ENCODE measurements at regions not wholly inside any gene's neighbourhood (a gene's known extent, or its start where the extent isn't known, plus 50 kb on each side); places are given as distances from the start of the nearest gene placed in this dataset.

DNA sequence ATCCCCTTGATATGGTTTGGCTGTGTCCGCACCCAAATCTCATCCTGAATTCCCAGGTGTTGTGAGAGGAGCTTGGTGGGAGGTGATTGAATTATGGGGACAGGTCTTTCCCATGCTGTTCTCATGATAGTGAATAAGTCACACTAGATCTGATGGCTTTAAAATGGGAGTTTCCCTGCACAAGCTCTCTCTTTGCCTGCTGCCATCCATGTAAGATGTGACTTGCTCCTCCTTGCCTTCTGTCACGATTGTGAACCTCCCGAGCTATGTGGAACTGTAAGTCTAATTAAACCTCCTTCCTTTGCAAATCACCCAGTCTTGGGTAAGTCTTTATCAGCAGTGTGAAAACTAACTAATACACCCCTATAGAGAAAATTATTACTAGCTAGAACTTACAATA lies 959.5 kb upstream of the ADGRL2 start (continued):
- TF ChIP-seq FOXA2 (IDR thresholded peaks at IDR 0.05): no peak
- TF ChIP-seq RXRA (IDR thresholded peaks at IDR 0.05): no peak
- TF ChIP-seq JUND (IDR thresholded peaks at IDR 0.05): no peak

GRCh38 chr1:80837066-80837465 lies 963.7 kb upstream of the ADGRL2 start:
- Histone ChIP-seq H3K36me3 (ENCODE audit: control insufficient read depth in 4 of 4, insufficient read depth in 3 of 4, low read depth in 1 of 4, low read length in 3 of 4) (no peaks in the 10 kb centered on the region), H3K27me3 (ENCODE audit: control insufficient read depth in 4 of 4, insufficient read depth in 4 of 4, low read length in 3 of 4) (no peaks in the 10 kb centered on the region), H3K9me3 (ENCODE audit: control insufficient read depth in 4 of 4, low read length in 3 of 4) (no peaks in the 10 kb centered on the region), H3K4me3 (ENCODE audit: low read depth in 1 of 3, low read length in 3 of 3) (no peak overlapping the region), H3K27ac (ENCODE audit: low read depth in 1 of 2, low read length in 2 of 2) (no peak overlapping the region), H3K9ac (ENCODE audit: low read depth in 1 of 2, low read length in 2 of 2) (no peak overlapping the region), H3K4me1 (ENCODE audit: control insufficient read depth in 4 of 4, insufficient read depth in 4 of 4, low read length in 3 of 4) (no peaks in the 10 kb centered on the region)
- WGBS: 93% methylated on average over 2 of the region's 2 CpGs
- DNase-seq (ENCODE audit: low spot score): no peak
- TF ChIP-seq, protein P1, sequence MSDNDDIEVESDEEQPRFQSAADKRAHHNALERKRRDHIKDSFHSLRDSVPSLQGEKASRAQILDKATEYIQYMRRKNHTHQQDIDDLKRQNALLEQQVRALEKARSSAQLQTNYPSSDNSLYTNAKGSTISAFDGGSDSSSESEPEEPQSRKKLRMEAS (IDR thresholded peaks at IDR 0.05): no peak
- TF ChIP-seq HNF4A (conservative IDR thresholded peaks at IDR 0.05): no peak
- no peak for TF ChIP-seq GABPA (IDR thresholded peaks at IDR 0.05 in 1 of 2, conservative IDR thresholded peaks at IDR 0.05 in 1 of 2)
- TF ChIP-seq, protein P2, sequence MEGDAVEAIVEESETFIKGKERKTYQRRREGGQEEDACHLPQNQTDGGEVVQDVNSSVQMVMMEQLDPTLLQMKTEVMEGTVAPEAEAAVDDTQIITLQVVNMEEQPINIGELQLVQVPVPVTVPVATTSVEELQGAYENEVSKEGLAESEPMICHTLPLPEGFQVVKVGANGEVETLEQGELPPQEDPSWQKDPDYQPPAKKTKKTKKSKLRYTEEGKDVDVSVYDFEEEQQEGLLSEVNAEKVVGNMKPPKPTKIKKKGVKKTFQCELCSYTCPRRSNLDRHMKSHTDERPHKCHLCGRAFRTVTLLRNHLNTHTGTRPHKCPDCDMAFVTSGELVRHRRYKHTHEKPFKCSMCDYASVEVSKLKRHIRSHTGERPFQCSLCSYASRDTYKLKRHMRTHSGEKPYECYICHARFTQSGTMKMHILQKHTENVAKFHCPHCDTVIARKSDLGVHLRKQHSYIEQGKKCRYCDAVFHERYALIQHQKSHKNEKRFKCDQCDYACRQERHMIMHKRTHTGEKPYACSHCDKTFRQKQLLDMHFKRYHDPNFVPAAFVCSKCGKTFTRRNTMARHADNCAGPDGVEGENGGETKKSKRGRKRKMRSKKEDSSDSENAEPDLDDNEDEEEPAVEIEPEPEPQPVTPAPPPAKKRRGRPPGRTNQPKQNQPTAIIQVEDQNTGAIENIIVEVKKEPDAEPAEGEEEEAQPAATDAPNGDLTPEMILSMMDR (IDR thresholded peaks at IDR 0.05; ENCODE audit: low read depth, low read length, missing input control): no peak
- TF ChIP-seq SP1 (IDR thresholded peaks at IDR 0.05): no peak
- TF ChIP-seq, protein P3, sequence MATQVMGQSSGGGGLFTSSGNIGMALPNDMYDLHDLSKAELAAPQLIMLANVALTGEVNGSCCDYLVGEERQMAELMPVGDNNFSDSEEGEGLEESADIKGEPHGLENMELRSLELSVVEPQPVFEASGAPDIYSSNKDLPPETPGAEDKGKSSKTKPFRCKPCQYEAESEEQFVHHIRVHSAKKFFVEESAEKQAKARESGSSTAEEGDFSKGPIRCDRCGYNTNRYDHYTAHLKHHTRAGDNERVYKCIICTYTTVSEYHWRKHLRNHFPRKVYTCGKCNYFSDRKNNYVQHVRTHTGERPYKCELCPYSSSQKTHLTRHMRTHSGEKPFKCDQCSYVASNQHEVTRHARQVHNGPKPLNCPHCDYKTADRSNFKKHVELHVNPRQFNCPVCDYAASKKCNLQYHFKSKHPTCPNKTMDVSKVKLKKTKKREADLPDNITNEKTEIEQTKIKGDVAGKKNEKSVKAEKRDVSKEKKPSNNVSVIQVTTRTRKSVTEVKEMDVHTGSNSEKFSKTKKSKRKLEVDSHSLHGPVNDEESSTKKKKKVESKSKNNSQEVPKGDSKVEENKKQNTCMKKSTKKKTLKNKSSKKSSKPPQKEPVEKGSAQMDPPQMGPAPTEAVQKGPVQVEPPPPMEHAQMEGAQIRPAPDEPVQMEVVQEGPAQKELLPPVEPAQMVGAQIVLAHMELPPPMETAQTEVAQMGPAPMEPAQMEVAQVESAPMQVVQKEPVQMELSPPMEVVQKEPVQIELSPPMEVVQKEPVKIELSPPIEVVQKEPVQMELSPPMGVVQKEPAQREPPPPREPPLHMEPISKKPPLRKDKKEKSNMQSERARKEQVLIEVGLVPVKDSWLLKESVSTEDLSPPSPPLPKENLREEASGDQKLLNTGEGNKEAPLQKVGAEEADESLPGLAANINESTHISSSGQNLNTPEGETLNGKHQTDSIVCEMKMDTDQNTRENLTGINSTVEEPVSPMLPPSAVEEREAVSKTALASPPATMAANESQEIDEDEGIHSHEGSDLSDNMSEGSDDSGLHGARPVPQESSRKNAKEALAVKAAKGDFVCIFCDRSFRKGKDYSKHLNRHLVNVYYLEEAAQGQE (IDR thresholded peaks at IDR 0.05): no peak
- TF ChIP-seq FOXA2 (IDR thresholded peaks at IDR 0.05): no peak
- TF ChIP-seq, protein P4, sequence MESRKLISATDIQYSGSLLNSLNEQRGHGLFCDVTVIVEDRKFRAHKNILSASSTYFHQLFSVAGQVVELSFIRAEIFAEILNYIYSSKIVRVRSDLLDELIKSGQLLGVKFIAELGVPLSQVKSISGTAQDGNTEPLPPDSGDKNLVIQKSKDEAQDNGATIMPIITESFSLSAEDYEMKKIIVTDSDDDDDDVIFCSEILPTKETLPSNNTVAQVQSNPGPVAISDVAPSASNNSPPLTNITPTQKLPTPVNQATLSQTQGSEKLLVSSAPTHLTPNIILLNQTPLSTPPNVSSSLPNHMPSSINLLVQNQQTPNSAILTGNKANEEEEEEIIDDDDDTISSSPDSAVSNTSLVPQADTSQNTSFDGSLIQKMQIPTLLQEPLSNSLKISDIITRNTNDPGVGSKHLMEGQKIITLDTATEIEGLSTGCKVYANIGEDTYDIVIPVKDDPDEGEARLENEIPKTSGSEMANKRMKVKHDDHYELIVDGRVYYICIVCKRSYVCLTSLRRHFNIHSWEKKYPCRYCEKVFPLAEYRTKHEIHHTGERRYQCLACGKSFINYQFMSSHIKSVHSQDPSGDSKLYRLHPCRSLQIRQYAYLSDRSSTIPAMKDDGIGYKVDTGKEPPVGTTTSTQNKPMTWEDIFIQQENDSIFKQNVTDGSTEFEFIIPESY (IDR thresholded peaks at IDR 0.05): no peak
- TF ChIP-seq JUND (IDR thresholded peaks at IDR 0.05): no peak
- no peak for TF ChIP-seq NR2F2 (IDR thresholded peaks at IDR 0.05)
- no peak for TF ChIP-seq HNF4G (IDR thresholded peaks at IDR 0.05)

DNA sequence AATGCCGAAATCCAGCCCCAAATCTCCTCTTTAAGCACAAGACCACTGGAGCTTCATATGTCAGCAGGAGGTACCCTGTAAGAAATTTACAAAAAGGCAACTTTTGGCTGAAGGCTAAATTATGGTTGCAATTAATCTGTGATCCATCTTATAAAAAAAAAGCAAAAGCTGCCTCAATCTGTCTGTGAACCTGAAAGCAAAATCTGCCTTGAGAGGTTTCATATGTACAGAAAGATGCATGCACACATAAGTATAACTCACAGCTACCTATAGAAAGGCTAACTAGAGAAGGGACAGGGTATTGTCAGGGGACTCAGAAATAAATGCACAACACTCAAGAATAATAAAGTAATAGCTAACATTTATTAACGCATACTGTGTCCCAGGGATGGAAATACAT lies 964.2 kb upstream of the ADGRL2 start:
- no peaks in the 10 kb centered on the region for H3K27me3 ChIP-seq (ENCODE audit: control insufficient read depth in 4 of 4, insufficient read depth in 4 of 4, low read length in 3 of 4)
- no peak overlapping the region for H3K4me3 ChIP-seq (ENCODE audit: low read depth in 1 of 3, low read length in 3 of 3)
- H3K9ac ChIP-seq (ENCODE audit: low read depth in 1 of 2, low read length in 2 of 2): no peak overlapping the region
- H3K36me3 ChIP-seq (ENCODE audit: control insufficient read depth in 4 of 4, insufficient read depth in 3 of 4, low read depth in 1 of 4, low read length in 3 of 4): no peaks in the 10 kb centered on the region
- H3K4me1 ChIP-seq (ENCODE audit: control insufficient read depth in 4 of 4, insufficient read depth in 4 of 4, low read length in 3 of 4): no peaks in the 10 kb centered on the region
- no peaks in the 10 kb centered on the region for H3K9me3 ChIP-seq (ENCODE audit: control insufficient read depth in 4 of 4, low read length in 3 of 4)
- 90% methylated on average over 2 of the region's 2 CpGs for WGBS
- no peak for DNase-seq (ENCODE audit: low spot score)
- H3K27ac ChIP-seq (ENCODE audit: low read depth in 1 of 2, low read length in 2 of 2): no peak overlapping the region
- TF ChIP-seq, protein P4 (IDR thresholded peaks at IDR 0.05): no peak
- TF ChIP-seq, protein P2 (IDR thresholded peaks at IDR 0.05; ENCODE audit: low read depth, low read length, missing input control): no peak
- TF ChIP-seq, protein P3 (IDR thresholded peaks at IDR 0.05): no peak
- no peak for TF ChIP-seq RAD21 (IDR thresholded peaks at IDR 0.05)
- no peak for TF ChIP-seq RXRA (IDR thresholded peaks at IDR 0.05)
- no peak for TF ChIP-seq HNF4G (IDR thresholded peaks at IDR 0.05)
- no peak for TF ChIP-seq GABPA (IDR thresholded peaks at IDR 0.05 in 1 of 2, conservative IDR thresholded peaks at IDR 0.05 in 1 of 2)

Data from liver (tissue), 8 donors.